Nephron progenitor cell (in vitro differentiated cells): ENCODE measurements at regions not wholly inside any gene's neighbourhood (a gene's known extent, or its start where the extent isn't known, plus 50 kb on each side); places are given as distances from the start of the nearest gene placed in this dataset.

ENCODE experiments used
- DNase-seq: peaks from one replicate; pipeline ENCODE4 v3.0.0; 2021
- H3K27ac Mint-ChIP-seq: 2 replicates; pipeline ENCODE4 v1.8.0; 2021; ENCODE audit warnings: mild to moderate bottlenecking, moderate library complexity, mixed read lengths
- H3K27me3 Mint-ChIP-seq: 2 replicates; pipeline ENCODE4 v1.8.0; 2021; ENCODE audit warnings: mild to moderate bottlenecking, low read depth, mixed read lengths; ENCODE audit not compliant: poor library complexity
- H3K36me3 Mint-ChIP-seq: 2 replicates; pipeline ENCODE4 v1.8.0; 2021; ENCODE audit warnings: low read depth, mixed read lengths
- H3K4me1 Mint-ChIP-seq: 2 replicates; pipeline ENCODE4 v1.8.0; 2021; ENCODE audit warnings: mixed read lengths
- H3K4me3 Mint-ChIP-seq: 2 replicates; pipeline ENCODE4 v1.8.0; 2021; ENCODE audit warnings: mild to moderate bottlenecking, moderate library complexity, mixed read lengths
- H3K9me3 Mint-ChIP-seq: 2 replicates; pipeline ENCODE4 v1.8.0; 2021; ENCODE audit warnings: mild to moderate bottlenecking, moderate library complexity, mixed read lengths
- CTCF ChIP-seq: fragments of 200-600 bp; sonication (generic); IDR thresholded peaks from 2 replicates; pipeline ENCODE4 v1.5.0; 2021; ENCODE audit warnings: antibody characterized with exemption

- H3K4me1 Mint-ChIP-seq: no peaks in the 10 kb centered on the region
- no peak overlapping the region for H3K27ac Mint-ChIP-seq
- no peaks in the 10 kb centered on the region for H3K27me3 Mint-ChIP-seq
- no peak for DNase-seq
- no peak for TF ChIP-seq CTCF
- H3K36me3 Mint-ChIP-seq: no peaks in the 10 kb centered on the region
- no peaks in the 10 kb centered on the region for H3K9me3 Mint-ChIP-seq
- no peak overlapping the region for H3K4me3 Mint-ChIP-seq
These were observed 283.4 kb upstream of the KLHL1 start for GRCh38 chr13:70391678-70392077.

DNA sequence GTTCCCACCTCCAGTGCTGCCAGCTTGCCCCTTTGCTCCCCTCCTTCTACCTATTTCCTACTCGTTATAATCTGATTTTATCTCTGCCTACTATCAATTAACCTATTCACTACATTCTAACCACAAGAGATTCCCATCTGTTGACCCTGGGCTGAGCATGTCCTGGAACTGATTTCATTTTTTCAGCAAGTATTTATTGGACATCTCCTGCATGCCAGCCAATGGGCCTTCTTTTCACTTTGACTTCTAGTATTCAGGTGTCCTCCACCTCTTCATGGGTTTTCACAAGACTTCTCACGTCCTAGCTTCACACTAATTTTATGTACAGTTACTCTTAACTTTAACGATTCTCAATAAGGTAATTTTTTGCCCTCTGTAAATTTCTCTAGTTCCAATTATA, 282.7 kb upstream of the KLHL1 start:
- Mint-ChIP-seq H3K4me3 (no peak overlapping the region), H3K9me3 (no peaks in the 10 kb centered on the region), H3K36me3 (no peaks in the 10 kb centered on the region), H3K27ac (no peak overlapping the region), H3K27me3 (no peaks in the 10 kb centered on the region), H3K4me1 (no peaks in the 10 kb centered on the region)
- no peak for TF ChIP-seq CTCF
- DNase-seq: no peak

DNA sequence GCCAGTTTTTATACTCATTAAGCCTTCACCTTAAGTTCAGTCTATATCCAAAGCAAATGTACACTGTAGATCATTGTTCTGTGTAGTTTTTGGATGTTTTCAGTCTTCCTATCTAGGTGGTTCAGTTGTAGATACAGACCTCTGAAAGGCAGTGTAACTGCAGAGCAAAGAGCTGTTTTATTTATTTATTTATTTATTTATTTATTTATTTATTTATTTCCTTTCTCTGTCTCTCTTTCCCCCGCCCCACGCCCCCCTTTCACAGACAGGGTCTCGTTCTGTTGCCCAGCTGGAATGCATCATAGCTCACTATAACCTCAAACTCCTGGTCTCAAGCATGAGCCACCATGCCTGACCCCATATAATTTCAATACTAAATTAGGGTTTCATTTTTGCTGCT, 281.8 kb upstream of the KLHL1 start:
- Mint-ChIP-seq H3K36me3 (no peaks in the 10 kb centered on the region), H3K27ac (no peak overlapping the region), H3K9me3 (no peaks in the 10 kb centered on the region), H3K27me3 (no peaks in the 10 kb centered on the region), H3K4me1 (no peaks in the 10 kb centered on the region), H3K4me3 (no peak overlapping the region)
- DNase-seq: no peak
- no peak for TF ChIP-seq CTCF

DNA sequence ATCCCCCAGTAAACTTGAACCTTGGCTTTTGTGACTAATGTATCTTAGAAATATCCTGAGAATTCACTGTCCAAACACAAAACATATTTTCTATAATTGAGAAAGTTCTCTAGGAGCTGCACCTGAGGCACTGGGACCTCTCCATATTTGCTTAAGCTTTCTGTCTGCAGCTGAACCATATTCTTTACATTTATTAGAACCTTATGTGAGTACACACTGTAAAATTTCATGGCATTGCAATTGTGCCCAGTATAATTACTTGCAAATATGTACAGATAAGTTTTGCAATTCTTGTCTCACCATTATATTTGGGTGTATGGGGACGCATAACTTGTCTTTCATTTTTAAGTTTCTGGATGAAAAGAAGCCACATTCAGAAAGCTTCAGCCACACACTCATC, 280.7 kb upstream of the KLHL1 start:
- H3K36me3 Mint-ChIP-seq: no peaks in the 10 kb centered on the region
- DNase-seq: no peak
- no peak overlapping the region for H3K4me3 Mint-ChIP-seq
- no peaks in the 10 kb centered on the region for H3K9me3 Mint-ChIP-seq
- no peak overlapping the region for H3K27ac Mint-ChIP-seq
- no peaks in the 10 kb centered on the region for H3K27me3 Mint-ChIP-seq
- TF ChIP-seq CTCF: no peak
- no peaks in the 10 kb centered on the region for H3K4me1 Mint-ChIP-seq

GRCh38 chr13:70386919-70387318, 278.7 kb upstream of the KLHL1 start:
- H3K27me3 Mint-ChIP-seq: no peaks in the 10 kb centered on the region
- no peak overlapping the region for H3K4me3 Mint-ChIP-seq
- H3K27ac Mint-ChIP-seq: no peak overlapping the region
- no peak for DNase-seq
- no peak for TF ChIP-seq CTCF
- H3K4me1 Mint-ChIP-seq: no peaks in the 10 kb centered on the region
- H3K36me3 Mint-ChIP-seq: no peaks in the 10 kb centered on the region
- no peaks in the 10 kb centered on the region for H3K9me3 Mint-ChIP-seq

DNA sequence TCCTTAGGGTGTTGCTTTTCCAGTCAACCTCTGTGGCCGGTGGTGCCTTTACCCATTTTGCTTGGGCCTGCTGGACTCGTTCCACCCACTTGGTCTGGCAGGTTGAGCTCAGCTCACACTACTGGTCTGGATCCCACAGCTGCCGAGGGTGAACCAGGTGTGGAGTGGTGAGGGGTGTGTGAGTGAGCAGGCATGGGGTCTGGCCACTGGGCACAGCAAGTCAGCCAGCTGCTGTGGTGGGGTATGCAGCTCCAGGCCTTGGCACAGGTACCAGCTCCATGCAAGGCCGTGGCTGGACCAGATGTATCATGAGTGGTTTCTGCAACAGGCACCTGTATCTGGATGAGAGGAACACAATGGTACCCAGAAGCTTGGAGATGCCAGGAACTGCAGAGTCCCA, 277.6 kb upstream of the KLHL1 start:
- H3K4me1 Mint-ChIP-seq: no peaks in the 10 kb centered on the region

More for the DNA sequence above, 277.6 kb upstream of the KLHL1 start:
- Mint-ChIP-seq H3K4me3 (no peak overlapping the region), H3K9me3 (no peaks in the 10 kb centered on the region), H3K27me3 (no peaks in the 10 kb centered on the region), H3K27ac (no peak overlapping the region), H3K36me3 (no peaks in the 10 kb centered on the region)
- no peak for DNase-seq
- TF ChIP-seq CTCF: no peak
